GM12872 (cell line): ENCODE measurements at regions not wholly inside any gene's neighbourhood (a gene's known extent, or its start where the extent isn't known, plus 50 kb on each side); places are given as distances from the start of the nearest gene placed in this dataset.

Source experiments
- TF ChIP-seq, protein P1 (sequence below): IDR thresholded peaks from 3 replicates; pipeline ENCODE4 v1.5.1; 2011; ENCODE audit warnings: low read depth, mild to moderate bottlenecking, low read length, moderate library complexity; ENCODE audit not compliant: insufficient read depth

GRCh38 chr1:191096405-191096804 is 618.7 kb upstream of the BRINP3 start:
- TF ChIP-seq, protein P1, sequence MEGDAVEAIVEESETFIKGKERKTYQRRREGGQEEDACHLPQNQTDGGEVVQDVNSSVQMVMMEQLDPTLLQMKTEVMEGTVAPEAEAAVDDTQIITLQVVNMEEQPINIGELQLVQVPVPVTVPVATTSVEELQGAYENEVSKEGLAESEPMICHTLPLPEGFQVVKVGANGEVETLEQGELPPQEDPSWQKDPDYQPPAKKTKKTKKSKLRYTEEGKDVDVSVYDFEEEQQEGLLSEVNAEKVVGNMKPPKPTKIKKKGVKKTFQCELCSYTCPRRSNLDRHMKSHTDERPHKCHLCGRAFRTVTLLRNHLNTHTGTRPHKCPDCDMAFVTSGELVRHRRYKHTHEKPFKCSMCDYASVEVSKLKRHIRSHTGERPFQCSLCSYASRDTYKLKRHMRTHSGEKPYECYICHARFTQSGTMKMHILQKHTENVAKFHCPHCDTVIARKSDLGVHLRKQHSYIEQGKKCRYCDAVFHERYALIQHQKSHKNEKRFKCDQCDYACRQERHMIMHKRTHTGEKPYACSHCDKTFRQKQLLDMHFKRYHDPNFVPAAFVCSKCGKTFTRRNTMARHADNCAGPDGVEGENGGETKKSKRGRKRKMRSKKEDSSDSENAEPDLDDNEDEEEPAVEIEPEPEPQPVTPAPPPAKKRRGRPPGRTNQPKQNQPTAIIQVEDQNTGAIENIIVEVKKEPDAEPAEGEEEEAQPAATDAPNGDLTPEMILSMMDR = no peak

DNA sequence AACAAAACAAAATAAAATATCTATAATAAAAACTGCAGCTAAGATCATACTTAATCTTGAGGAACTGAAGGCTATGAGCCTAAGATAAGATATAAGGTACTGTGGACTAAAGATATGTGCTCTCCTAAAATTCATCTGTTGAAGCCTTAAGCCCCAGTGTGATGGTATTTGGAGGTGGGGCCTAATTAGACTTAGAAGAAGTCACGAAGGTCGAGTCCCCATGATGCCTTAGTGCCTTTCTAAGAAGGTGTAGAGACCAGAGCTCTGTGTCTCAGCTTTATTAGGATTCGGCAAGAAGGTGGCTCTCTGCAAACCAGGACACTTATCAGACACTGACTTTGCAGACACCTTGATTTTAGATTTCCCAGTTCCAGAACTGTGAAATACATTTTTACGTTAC is 622.0 kb upstream of the BRINP3 start:
- TF ChIP-seq, protein P1 = no peak

GRCh38 chr1:191101960-191102359 is 624.3 kb upstream of the BRINP3 start:
- TF ChIP-seq, protein P1 = no peak

DNA sequence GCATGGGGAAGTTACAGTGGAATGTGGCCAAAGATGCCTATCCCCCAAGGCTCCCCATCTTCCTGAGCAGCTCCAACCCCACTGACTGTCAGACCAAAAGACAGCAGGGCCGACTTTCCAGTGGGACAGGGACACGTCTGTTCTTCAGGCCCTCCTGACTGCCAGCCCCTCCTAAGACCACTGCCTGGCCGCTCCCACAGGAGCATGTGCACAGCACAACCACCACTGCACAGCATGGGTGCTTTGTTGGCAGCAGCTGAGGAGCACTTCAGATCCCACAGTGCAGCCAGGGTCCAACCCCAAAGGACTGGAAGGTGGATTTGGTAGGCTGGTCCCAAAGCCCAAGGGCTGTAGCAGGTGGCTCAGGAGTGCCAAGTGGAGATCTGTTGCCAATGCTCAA is 648.3 kb upstream of the BRINP3 start:
- TF ChIP-seq, protein P1 = no peak

- TF ChIP-seq, protein P1 = no peak
Measured at GRCh38 chr1:191134796-191135195, 657.1 kb upstream of the BRINP3 start.

- TF ChIP-seq, protein P1 = no peak
Measured at GRCh38 chr1:191140038-191140437, 662.4 kb upstream of the BRINP3 start.

GRCh38 chr1:191142748-191143147 is 665.1 kb upstream of the BRINP3 start:
- TF ChIP-seq, protein P1 = no peak

DNA sequence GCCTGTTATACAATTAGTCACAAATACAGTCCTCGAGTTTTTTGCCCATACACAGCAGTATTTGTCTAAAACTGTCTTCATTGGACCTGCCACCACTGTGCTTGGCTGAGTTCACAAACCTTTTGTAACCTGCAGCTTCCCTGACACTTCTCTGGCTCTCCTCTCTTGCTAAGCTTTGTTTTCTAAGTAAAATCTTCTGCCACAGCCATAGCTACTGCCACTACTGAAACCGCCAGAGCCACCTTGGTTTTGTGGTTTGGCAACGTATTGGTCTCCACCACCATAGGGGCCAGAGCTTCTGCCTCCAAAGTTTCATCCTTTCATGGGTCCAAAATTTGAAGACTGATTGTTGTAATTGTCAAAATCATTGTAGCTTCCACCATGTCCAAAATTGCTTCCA is 668.2 kb upstream of the BRINP3 start:
- TF ChIP-seq, protein P1 = no peak
